Stimulated activated CD4-positive, alpha-beta T cell treated with anti-CD3 and anti-CD28 coated beads, Interleukin-12 subunit alpha, Interleukin-12 subunit beta, amount 100 ng/mL, for 48 hours (primary cell): ENCODE measurements at regions not wholly inside any gene's neighbourhood (a gene's known extent, or its start where the extent isn't known, plus 50 kb on each side); places are given as distances from the start of the nearest gene placed in this dataset.

ENCODE experiments used
- DNase-seq, 3 donors: peaks; one replicate each; pipeline ENCODE4 v3.0.0-alpha.2; 2020; ENCODE audit warnings: low read depth in 2 of 3, low spot score in 1 of 3

GRCh38 chr6:99219788-99220187 lies 129.7 kb downstream of the FAXC start:
- no peak for DNase-seq

DNA sequence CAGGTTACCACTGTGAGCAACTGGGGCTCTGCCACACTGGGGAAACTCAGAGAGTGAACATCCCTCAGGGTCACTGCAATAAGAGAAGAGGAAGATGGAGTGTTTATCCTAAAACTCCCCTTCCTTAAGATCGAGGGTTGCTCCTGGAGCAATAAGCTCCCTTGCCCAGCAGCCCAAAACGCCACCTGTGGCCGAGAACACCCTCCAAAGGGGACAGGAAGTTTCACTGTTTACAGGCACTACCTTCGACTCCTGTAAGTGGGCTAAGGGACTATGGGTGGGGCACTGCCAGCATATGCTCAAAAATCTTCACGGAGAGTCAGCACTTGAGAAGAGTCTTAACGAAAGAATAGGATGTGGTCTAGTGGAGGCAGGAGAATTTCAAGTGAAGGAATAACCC lies 132.5 kb downstream of the FAXC start:
- no peak for DNase-seq

GRCh38 chr6:99195986-99196655 lies 153.4 kb downstream of the FAXC start:
- no peak for DNase-seq

- DNase-seq, result no peak
These were observed 156.9 kb downstream of the FAXC start for GRCh38 chr6:99192561-99192960.

- peak; percentile 5 to 34 (median 18) for DNase-seq
These were observed 159.4 kb downstream of the FAXC start for GRCh38 chr6:99189823-99190721.

DNA sequence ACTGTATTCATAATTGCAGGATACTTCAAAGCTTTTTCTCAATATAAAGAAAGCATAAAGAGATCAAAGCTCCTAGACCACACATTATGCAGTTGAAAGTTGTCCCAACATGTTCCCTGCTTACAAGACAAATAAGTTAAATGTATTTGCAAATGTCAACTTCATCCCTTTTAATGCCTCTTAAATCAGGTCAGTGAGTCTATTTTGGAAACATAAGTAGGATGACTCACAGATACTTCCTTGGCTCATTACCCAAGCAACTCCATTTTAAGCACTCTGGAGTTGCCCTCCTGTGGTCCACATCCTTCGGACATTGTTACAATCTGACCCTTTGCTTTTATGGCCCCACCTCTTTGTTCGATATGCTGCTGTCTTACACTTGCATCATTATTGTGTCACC lies 162.0 kb downstream of the FAXC start:
- no peak for DNase-seq

DNA sequence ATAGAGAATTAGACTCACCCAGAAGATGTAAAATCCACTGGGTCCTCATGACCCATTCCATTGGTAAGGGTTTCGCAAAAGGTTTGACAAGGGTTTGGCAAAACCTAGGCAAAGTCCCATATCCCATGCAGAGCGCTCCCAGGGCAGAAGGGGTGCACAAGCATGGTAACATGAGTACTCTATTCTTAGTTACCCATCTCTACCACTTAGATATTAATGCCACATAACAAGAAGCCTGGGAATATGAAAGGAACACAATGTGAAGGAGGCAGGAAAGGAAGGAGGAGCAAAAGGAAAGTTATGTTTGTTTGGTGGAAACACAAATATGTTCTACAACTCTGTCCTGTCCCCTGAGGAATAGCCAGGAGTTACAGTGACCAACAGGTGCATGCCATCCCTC lies 163.1 kb downstream of the FAXC start:
- DNase-seq, result no peak

DNA sequence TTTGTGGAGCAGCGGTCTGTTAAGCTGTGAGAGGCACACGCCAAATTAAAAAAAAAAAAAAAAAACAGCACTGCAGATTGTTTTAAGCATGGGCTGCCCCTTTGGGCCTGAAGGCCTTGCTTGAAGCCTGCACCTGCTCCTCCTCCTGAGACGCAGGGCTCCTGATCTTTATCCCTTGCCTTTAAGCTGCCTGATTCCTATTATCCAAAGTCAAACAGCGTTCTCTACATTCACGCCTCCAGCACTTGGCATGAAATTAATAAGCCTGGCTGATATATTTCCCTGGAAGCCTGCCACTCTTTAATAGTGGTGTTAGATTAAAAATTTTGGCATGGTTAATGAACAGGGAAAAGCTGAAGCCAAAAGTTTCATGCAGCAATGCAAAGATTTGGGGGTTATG lies 163.9 kb downstream of the FAXC start:
- DNase-seq, result no peak

DNA sequence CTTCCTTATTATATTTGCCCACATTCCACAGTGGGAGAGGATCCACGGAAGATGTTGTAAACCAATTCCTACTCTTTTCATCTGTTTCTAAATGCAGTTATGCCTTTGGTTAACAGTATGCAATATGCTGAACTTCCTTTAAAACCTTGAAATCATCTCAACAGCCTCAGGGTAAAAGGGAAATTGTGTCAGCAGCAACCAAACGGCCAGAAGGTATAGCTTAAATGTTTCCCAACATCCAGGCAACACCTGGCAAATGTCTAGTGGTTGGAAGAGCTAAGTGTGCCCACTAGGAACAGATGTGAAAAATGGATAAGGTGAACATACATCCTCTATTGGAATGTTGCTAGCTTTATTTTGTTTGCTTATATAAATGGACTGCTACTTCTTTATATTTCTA lies 164.8 kb downstream of the FAXC start:
- DNase-seq, result no peak

DNA sequence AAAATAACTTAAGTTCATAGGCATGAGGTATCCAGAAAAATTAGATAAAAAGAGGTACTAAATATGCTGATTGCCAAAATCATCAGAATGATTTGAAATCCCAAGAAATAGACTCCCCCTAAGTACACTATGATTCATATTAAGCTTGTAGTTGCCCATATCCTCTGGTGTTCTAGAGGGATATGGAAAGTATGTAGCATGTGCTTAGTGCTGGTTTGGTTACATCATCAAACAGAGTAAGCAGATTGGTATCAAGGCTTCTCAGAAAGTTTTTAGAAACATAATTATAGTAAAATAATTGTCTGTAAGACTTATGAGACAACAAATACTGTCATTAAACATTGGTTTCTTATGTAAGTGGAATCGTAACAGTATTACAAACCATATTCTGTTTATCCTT lies 166.4 kb downstream of the FAXC start:
- DNase-seq, result no peak

DNA sequence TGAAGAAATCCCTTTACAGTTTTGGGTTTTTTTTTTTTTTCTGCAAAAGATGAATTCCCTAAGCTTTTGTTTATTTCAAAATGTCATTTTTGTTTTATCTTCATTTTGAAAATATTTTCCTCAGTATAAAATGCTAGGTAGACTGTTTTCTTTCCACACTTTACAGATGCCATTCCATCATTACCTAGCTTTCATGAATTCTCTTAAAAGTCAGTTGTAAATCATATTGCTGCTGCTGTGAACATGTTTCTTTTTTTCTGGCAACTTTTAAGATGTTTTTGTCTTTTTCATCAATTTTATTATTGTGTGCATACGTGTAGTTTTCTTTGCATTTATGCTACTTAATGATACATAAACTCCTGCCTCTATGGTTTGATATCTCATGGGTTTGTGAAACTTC lies 168.3 kb downstream of the FAXC start:
- no peak for DNase-seq

GRCh38 chr6:99178168-99178567 lies 171.3 kb downstream of the FAXC start:
- no peak for DNase-seq

DNA sequence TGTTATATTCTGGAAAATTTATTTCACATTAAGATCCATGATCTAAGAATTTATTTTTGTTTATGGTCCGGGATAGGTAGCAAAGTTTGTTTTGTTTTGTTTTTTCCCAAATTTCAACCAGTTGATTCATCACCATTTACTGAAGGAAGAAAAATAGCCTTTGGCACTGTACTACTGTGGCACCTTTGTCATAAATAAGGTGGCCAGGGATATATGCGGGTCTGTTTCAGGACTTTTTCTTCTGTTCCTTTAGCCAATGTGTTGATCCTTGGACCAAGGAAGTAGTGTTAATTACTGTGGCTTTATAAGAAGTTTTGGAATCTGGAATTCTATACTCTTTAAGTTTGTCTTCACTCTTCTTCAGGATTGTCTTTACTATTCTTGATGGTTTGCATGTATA lies 171.7 kb downstream of the FAXC start:
- DNase-seq, result no peak

DNA sequence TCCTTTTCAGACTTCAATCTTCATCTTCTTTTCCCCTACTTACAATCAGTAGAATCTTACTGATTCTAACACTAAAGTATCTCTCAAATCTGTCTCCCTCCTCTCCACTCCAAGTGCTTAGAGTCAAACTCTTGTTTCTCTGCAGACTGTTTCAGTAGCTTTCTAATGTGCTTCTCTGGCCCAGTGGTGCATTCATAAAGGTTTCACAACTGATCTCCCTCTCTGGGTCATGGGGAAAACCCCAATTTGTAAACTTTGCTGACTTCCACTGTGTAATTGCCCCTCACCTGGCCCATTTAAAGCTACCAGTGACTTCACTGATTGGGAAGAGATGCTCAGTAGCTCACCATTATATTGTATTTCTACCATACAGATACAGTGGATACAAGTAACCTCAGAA lies 183.6 kb downstream of the FAXC start:
- no peak for DNase-seq

DNA sequence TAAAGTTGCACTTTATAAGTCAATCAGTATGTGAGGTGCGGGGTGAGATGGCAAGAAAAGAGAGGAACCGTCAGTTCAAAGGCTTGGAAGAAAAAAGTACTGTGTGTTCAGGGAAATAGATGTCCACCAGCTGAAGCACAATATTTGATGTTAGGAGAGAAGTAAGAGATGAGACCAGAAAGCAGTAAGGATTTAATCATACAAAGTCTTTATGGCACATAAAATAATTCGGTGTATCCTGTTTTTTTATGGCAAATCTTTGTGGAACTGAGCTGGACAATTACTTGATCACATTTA lies 197.2 kb downstream of the FAXC start:
- no peak for DNase-seq

GRCh38 chr6:99151634-99152346 lies 197.7 kb downstream of the FAXC start:
- DNase-seq, result peak; percentile 8 to 22 (median 18)

DNA sequence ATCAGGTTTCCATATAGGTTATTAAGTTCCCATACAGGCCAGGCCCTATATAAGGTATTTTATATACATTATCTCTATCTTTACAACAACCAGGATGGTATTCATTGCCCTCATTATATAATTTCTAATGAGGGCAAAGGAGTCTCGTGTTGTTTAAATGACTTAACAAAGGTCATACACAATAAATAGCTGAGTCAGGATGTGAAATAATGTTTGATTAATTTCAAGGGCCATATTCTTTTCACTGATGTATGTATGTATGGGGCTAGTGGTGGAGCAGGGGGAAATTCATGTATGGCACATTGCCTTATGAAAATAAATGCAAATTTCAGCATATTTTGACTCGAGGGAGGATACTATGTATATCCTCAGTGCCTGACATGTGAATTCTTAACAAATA lies 200.7 kb downstream of the FAXC start:
- DNase-seq, result no peak

DNA sequence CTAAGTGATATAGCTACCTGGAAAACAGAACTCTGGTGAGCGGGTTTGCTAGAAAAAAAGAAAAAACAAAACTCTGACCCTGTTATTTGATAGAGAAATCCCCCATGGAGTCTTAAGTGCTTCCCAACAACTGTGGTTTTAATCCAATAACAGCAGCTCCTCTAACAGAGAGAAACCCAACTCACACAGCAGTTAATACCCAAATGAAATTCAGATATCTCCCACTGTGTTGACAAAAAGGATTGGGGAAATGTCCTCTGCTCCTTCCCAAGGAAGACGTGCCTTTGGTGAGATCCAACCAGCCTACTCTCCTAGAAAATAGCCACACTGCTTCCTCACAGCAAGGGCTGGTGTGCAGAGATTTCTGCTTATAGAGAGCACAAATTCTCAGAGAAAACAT lies 200.4 kb upstream of the FBXL4 start:
- DNase-seq, result no peak

DNA sequence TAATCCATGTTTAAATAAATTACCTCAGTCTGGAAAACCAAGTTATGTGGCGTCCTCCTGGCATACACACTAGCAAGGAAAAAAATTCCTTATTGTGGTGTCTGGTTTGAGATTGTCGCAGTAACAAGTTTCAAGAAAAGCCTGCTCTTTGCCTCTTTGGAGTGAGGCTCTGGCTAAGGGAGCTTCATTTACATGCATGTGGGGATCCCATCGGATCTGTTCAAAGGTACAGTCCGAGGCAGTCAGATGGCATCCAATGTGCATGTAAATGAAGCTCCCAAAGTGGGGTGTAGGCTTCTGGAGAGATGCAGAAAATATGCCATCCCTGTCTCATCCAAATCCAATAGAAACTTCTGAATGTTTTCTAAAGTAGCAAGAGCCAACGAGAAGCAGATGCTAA lies 199.5 kb upstream of the FBXL4 start:
- DNase-seq, result no peak

DNA sequence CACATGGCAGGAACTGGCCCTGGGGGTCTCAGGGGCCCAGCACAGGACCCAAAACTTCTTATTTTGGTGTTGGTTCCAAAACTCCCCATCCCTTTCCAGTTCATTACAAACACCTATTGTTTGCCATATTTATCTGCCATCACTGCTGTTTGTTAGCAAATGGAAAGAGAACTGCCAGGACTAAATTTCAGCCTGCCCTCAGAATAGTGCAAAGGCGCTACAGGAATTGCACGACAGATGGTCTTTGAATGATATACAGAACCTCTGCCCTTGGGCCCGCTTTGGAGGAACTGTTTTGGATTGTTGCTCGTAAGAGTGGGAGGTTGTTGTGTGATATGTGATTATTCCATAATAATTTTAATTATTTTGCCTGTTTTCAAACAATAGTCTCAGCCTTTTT lies 199.0 kb upstream of the FBXL4 start:
- DNase-seq, result no peak

- no peak for DNase-seq
These were observed 198.0 kb upstream of the FBXL4 start for GRCh38 chr6:99145738-99146137.
